CD4-positive, alpha-beta memory T cell (primary cell): ENCODE measurements at regions not wholly inside any gene's neighbourhood (a gene's known extent, or its start where the extent isn't known, plus 50 kb on each side); places are given as distances from the start of the nearest gene placed in this dataset.

Experiments used
- CTCF ChIA-PET: fragments of 350-600 bp; sonication (Branson Sonifier 250); formaldehyde crosslinking; loops from one replicate; lab custom pipeline; 2021; ENCODE audit warnings: inconsistent platforms; ENCODE audit not compliant: partially characterized antibody; lab: Charles Lee
- POLR2A ChIA-PET: fragments of 350-600 bp; sonication (Branson Sonifier 250); formaldehyde crosslinking; loops from one replicate; lab custom pipeline; 2021; ENCODE audit not compliant: partially characterized antibody; lab: Charles Lee
- DNase-seq, 5 donors: peaks; one replicate each; pipeline versions ENCODE4 v3.0.0 to v3.0.0-alpha.2; 2020 to 2022; ENCODE audit warnings: mixed read lengths in 1 of 5
- H3K27ac ChIP-seq: one replicate; pipeline ENCODE4 v1.7.0; 2013; ENCODE audit warnings: low read depth, low read length
- H3K27me3 ChIP-seq: 2 replicates; pipeline ENCODE4 v1.7.0; 2013; ENCODE audit warnings: mild to moderate bottlenecking, low read length, moderate library complexity; ENCODE audit not compliant: insufficient read depth
- H3K36me3 ChIP-seq: 2 replicates; pipeline ENCODE4 v1.7.0; 2013; ENCODE audit warnings: mild to moderate bottlenecking, low read length, moderate library complexity; ENCODE audit not compliant: insufficient read depth
- H3K4me1 ChIP-seq: 2 replicates; pipeline ENCODE4 v1.7.0; 2013; ENCODE audit warnings: mild to moderate bottlenecking, low read length, moderate library complexity; ENCODE audit not compliant: insufficient read depth
- H3K4me3 ChIP-seq, 2 donors: one replicate each; pipeline ENCODE4 v1.7.0; 2013; ENCODE audit warnings: low read length in 2 of 2, mild to moderate bottlenecking in 1 of 2
- H3K9me3 ChIP-seq, 2 donors: one replicate each; pipeline ENCODE4 v1.7.0; 2013; ENCODE audit warnings: low read length in 2 of 2, control low read depth in 1 of 2; ENCODE audit not compliant: control insufficient read depth in 1 of 2
- H3K27ac Mint-ChIP-seq, 7 donors: one replicate each; pipeline ENCODE4 v1.8.0; 2020 to 2021; ENCODE audit warnings: mixed read lengths in 7 of 7, mild to moderate bottlenecking in 6 of 7, inconsistent platforms in 3 of 7, moderate library complexity in 3 of 7
- H3K27me3 Mint-ChIP-seq, 2 donors: one replicate each; pipeline ENCODE4 v1.8.0; 2020 to 2021; ENCODE audit warnings: mixed read lengths in 2 of 2
- H3K36me3 Mint-ChIP-seq, 2 donors: one replicate each; pipeline ENCODE4 v1.8.0; 2020 to 2021; ENCODE audit warnings: mixed read lengths in 2 of 2, inconsistent platforms in 1 of 2, mild to moderate bottlenecking in 1 of 2
- H3K4me1 Mint-ChIP-seq, 4 donors: one replicate each; pipeline ENCODE4 v1.8.0; 2020 to 2021; ENCODE audit warnings: mixed read lengths in 4 of 4, mild to moderate bottlenecking in 1 of 4
- H3K4me3 Mint-ChIP-seq, 8 donors: one replicate each; pipeline ENCODE4 v1.8.0; 2020 to 2021; ENCODE audit warnings: mixed read lengths in 8 of 8, mild to moderate bottlenecking in 7 of 8, moderate library complexity in 6 of 8, inconsistent platforms in 3 of 8
- H3K9me3 Mint-ChIP-seq, 8 donors: one replicate each; pipeline ENCODE4 v1.8.0; 2020 to 2021; ENCODE audit warnings: mixed read lengths in 8 of 8, mild to moderate bottlenecking in 5 of 8, inconsistent platforms in 3 of 8, moderate library complexity in 1 of 8
- intact Hi-C: fragments of 100-400 bp; cut with micrococcal nuclease; formaldehyde crosslinking; loops from one replicate; pipeline ENCODE4 v1.15.1; 2023

GRCh38 chr17:65446838-65447526 lies 114.5 kb downstream of the AXIN2 start:
- Histone ChIP-seq H3K4me3 (no peak overlapping the region), H3K27ac (no peak overlapping the region), H3K9me3 (no peaks in the 10 kb centered on the region), H3K4me1 (no peaks in the 10 kb centered on the region), H3K27me3 (no peaks in the 10 kb centered on the region), H3K36me3 (no peaks in the 10 kb centered on the region)
- ChIA-PET CTCF (no interaction called here), POLR2A (no interaction called here)
- Mint-ChIP-seq H3K4me1 (no peaks in the 10 kb centered on the region), H3K27me3 (peaks cover 10 to 12% of the 10 kb centered on the region in 2 donors), H3K4me3 (no peak overlapping the region), H3K27ac (no peak overlapping the region), H3K9me3 (peaks cover 0 to 7% (median 0%) of the 10 kb centered on the region in 8 donors), H3K36me3 (peaks cover 0 to 3% of the 10 kb centered on the region in 2 donors)
- DNase-seq = no peak
- intact Hi-C loops = no loop called here

- no peak for DNase-seq
- H3K36me3 Mint-ChIP-seq = peaks cover 0 to 3% of the 10 kb centered on the region in 2 donors
- H3K27ac ChIP-seq = no peak overlapping the region
- H3K4me3 ChIP-seq = no peak overlapping the region
- POLR2A ChIA-PET = no interaction called here
- no peaks in the 10 kb centered on the region for H3K36me3 ChIP-seq
- no peaks in the 10 kb centered on the region for H3K27me3 ChIP-seq
- H3K27me3 Mint-ChIP-seq = peaks cover 12 to 15% of the 10 kb centered on the region in 2 donors
- no peak overlapping the region for H3K27ac Mint-ChIP-seq
- intact Hi-C loops = no loop called here
- H3K9me3 ChIP-seq = no peaks in the 10 kb centered on the region
- no peak overlapping the region for H3K4me3 Mint-ChIP-seq
- CTCF ChIA-PET = no interaction called here
- peaks cover 0 to 3% (median under 1%) of the 10 kb centered on the region in 4 donors for H3K4me1 Mint-ChIP-seq
- H3K9me3 Mint-ChIP-seq = peaks cover 0 to 7% (median 0%) of the 10 kb centered on the region in 8 donors
- no peaks in the 10 kb centered on the region for H3K4me1 ChIP-seq
These were observed 115.4 kb downstream of the AXIN2 start for GRCh38 chr17:65446043-65446442.

- Histone ChIP-seq H3K9me3 (no peaks in the 10 kb centered on the region), H3K27me3 (no peaks in the 10 kb centered on the region), H3K36me3 (no peaks in the 10 kb centered on the region), H3K4me3 (no peak overlapping the region), H3K4me1 (no peaks in the 10 kb centered on the region), H3K27ac (no peak overlapping the region)
- intact Hi-C loops = no loop called here
- DNase-seq = no peak
- POLR2A ChIA-PET = no interaction called here
- H3K27ac Mint-ChIP-seq = no peak overlapping the region
- H3K36me3 Mint-ChIP-seq = no peaks in the 10 kb centered on the region
- CTCF ChIA-PET = no interaction called here
- H3K4me1 Mint-ChIP-seq = peaks cover 0 to 6% (median under 1%) of the 10 kb centered on the region in 4 donors
- no peak overlapping the region for H3K4me3 Mint-ChIP-seq
- no peaks in the 10 kb centered on the region for H3K9me3 Mint-ChIP-seq
- peaks cover 14 to 21% of the 10 kb centered on the region in 2 donors for H3K27me3 Mint-ChIP-seq
These were observed 117.4 kb downstream of the AXIN2 start for GRCh38 chr17:65444049-65444448.

GRCh38 chr17:65442691-65443090 lies 118.8 kb downstream of the AXIN2 start:
- no peaks in the 10 kb centered on the region for H3K9me3 Mint-ChIP-seq
- peaks cover 0 to 6% (median under 1%) of the 10 kb centered on the region in 4 donors for H3K4me1 Mint-ChIP-seq
- no peak overlapping the region for H3K27ac Mint-ChIP-seq
- intact Hi-C loops = no loop called here
- Histone ChIP-seq H3K27ac (no peak overlapping the region), H3K27me3 (no peaks in the 10 kb centered on the region), H3K4me1 (no peaks in the 10 kb centered on the region), H3K9me3 (no peaks in the 10 kb centered on the region), H3K36me3 (no peaks in the 10 kb centered on the region), H3K4me3 (no peak overlapping the region)
- DNase-seq = no peak
- no peak overlapping the region for H3K4me3 Mint-ChIP-seq
- ChIA-PET CTCF (no interaction called here), POLR2A (no interaction called here)
- H3K36me3 Mint-ChIP-seq = no peaks in the 10 kb centered on the region
- H3K27me3 Mint-ChIP-seq = peaks cover 19 to 26% of the 10 kb centered on the region in 2 donors

GRCh38 chr17:65442250-65442649 lies 119.2 kb downstream of the AXIN2 start:
- Mint-ChIP-seq H3K9me3 (no peaks in the 10 kb centered on the region), H3K4me3 (no peak overlapping the region), H3K27me3 (peaks cover 17 to 25% of the 10 kb centered on the region in 2 donors), H3K36me3 (no peaks in the 10 kb centered on the region), H3K27ac (no peak overlapping the region), H3K4me1 (peaks cover 0 to 6% (median under 1%) of the 10 kb centered on the region in 4 donors)
- Histone ChIP-seq H3K4me3 (no peak overlapping the region), H3K27ac (no peak overlapping the region), H3K36me3 (no peaks in the 10 kb centered on the region), H3K27me3 (no peaks in the 10 kb centered on the region), H3K9me3 (no peaks in the 10 kb centered on the region), H3K4me1 (no peaks in the 10 kb centered on the region)
- ChIA-PET POLR2A (no interaction called here), CTCF (interaction anchor here (0.9 kb wide), 1 partner anchor 77 kb away, joined by 3 read pairs; no protein-coding TSS in a partner anchor)
- DNase-seq = no peak
- intact Hi-C loops = no loop called here

GRCh38 chr17:65441053-65441605 lies 120.3 kb downstream of the AXIN2 start:
- CTCF ChIA-PET = interaction anchor here (0.9 kb wide), 1 partner anchor 76 kb away, joined by 3 read pairs; no protein-coding TSS in a partner anchor
- Mint-ChIP-seq H3K36me3 (no peaks in the 10 kb centered on the region), H3K9me3 (peaks cover 0 to 2% (median 0%) of the 10 kb centered on the region in 8 donors), H3K4me3 (peak overlapping the region in 1 of 8 donors; percentile 59), H3K27ac (peak overlapping the region in 1 of 7 donors; percentile 76), H3K4me1 (peaks cover 0 to 6% (median under 1%) of the 10 kb centered on the region in 4 donors), H3K27me3 (peaks cover 22 to 28% of the 10 kb centered on the region in 2 donors)
- Histone ChIP-seq H3K9me3 (no peaks in the 10 kb centered on the region), H3K27ac (no peak overlapping the region), H3K4me3 (no peak overlapping the region), H3K36me3 (no peaks in the 10 kb centered on the region), H3K4me1 (no peaks in the 10 kb centered on the region), H3K27me3 (no peaks in the 10 kb centered on the region)
- POLR2A ChIA-PET = no interaction called here
- intact Hi-C loops = no loop called here
- DNase-seq = no peak

- Mint-ChIP-seq H3K36me3 (no peaks in the 10 kb centered on the region), H3K27ac (peak overlapping the region in 1 of 7 donors; percentile 2), H3K27me3 (peaks cover 19 to 30% of the 10 kb centered on the region in 2 donors), H3K9me3 (peaks cover 0 to 2% (median 0%) of the 10 kb centered on the region in 8 donors), H3K4me3 (no peak overlapping the region), H3K4me1 (peaks cover 7 to 12% (median 7%) of the 10 kb centered on the region in 4 donors)
- DNase-seq = no peak
- H3K27ac ChIP-seq = no peak overlapping the region
- no peaks in the 10 kb centered on the region for H3K9me3 ChIP-seq
- ChIA-PET CTCF (no interaction called here), POLR2A (no interaction called here)
- no peaks in the 10 kb centered on the region for H3K27me3 ChIP-seq
- H3K4me1 ChIP-seq = peaks cover 7% of the 10 kb centered on the region
- no peak overlapping the region for H3K4me3 ChIP-seq
- H3K36me3 ChIP-seq = no peaks in the 10 kb centered on the region
- intact Hi-C loops = no loop called here
These were observed 122.6 kb downstream of the AXIN2 start for GRCh38 chr17:65438708-65439294.
